ENCODE measurements at regions not wholly inside any gene's neighbourhood (a gene's known extent, or its start where the extent isn't known, plus 50 kb on each side); places are given as distances from the start of the nearest gene placed in this dataset.
"Not testable (repeated sequence)": the region's sequence is repeated elsewhere in the genome, so short reads cannot be mapped to it uniquely, and the experiment has no call there.

GRCh38 chr21:28877318-28877884 lies 115.3 kb downstream of the LTN1 start:
- DNase-seq: no peak

GRCh38 chr21:28875078-28875477 lies 117.6 kb downstream of the LTN1 start:
- no peak for DNase-seq

GRCh38 chr21:28872218-28872617 lies 120.5 kb downstream of the LTN1 start:
- no peak for DNase-seq

GRCh38 chr21:28871388-28872010 lies 121.2 kb downstream of the LTN1 start:
- DNase-seq: peak; percentile 16

- DNase-seq: peak; percentile 55
These were observed 125.3 kb downstream of the LTN1 start for GRCh38 chr21:28867401-28867800.

- no peak for DNase-seq
These were observed 127.0 kb downstream of the LTN1 start for GRCh38 chr21:28865488-28866186.

- no peak for DNase-seq
These were observed 134.3 kb downstream of the LTN1 start for GRCh38 chr21:28858424-28858823.

GRCh38 chr21:28857752-28858151 lies 134.9 kb downstream of the LTN1 start:
- DNase-seq: no peak

- DNase-seq: no peak
These were observed 136.0 kb downstream of the LTN1 start for GRCh38 chr21:28856588-28857250.

GRCh38 chr21:28852706-28853105 lies 140.0 kb downstream of the LTN1 start:
- DNase-seq: no peak

GRCh38 chr21:28851645-28852044 lies 141.0 kb downstream of the LTN1 start:
- DNase-seq: no peak

- DNase-seq: not testable (repeated sequence)
These were observed 153.4 kb downstream of the LTN1 start for GRCh38 chr21:28839237-28839636.

- not testable (repeated sequence) for DNase-seq
These were observed 155.3 kb downstream of the LTN1 start for GRCh38 chr21:28837426-28837825.

- not testable (repeated sequence) for DNase-seq
These were observed 156.1 kb downstream of the LTN1 start for GRCh38 chr21:28836588-28836987.

GRCh38 chr21:28834335-28835238 lies 158.1 kb downstream of the LTN1 start:
- DNase-seq: no peak

GRCh38 chr21:28833609-28834008 lies 159.1 kb downstream of the LTN1 start:
- no peak for DNase-seq

- peak; percentile 23 for DNase-seq
These were observed 159.5 kb downstream of the LTN1 start for GRCh38 chr21:28833182-28833581.

- no peak for DNase-seq
These were observed 160.0 kb downstream of the LTN1 start for GRCh38 chr21:28832715-28833061.

GRCh38 chr21:28832013-28832714 lies 160.5 kb downstream of the LTN1 start:
- no peak for DNase-seq

GRCh38 chr21:28828981-28829380 lies 163.7 kb downstream of the LTN1 start:
- DNase-seq: no peak

GRCh38 chr21:28828021-28828420 lies 164.7 kb downstream of the LTN1 start:
- DNase-seq: no peak

GRCh38 chr21:28827422-28827821 lies 165.3 kb downstream of the LTN1 start:
- peak; percentile 46 for DNase-seq

Measured in fibroblast of skin of right quadriceps (primary cell).